ENCODE measurements at regions not wholly inside any gene's neighbourhood (a gene's known extent, or its start where the extent isn't known, plus 50 kb on each side); places are given as distances from the start of the nearest gene placed in this dataset.

DNA sequence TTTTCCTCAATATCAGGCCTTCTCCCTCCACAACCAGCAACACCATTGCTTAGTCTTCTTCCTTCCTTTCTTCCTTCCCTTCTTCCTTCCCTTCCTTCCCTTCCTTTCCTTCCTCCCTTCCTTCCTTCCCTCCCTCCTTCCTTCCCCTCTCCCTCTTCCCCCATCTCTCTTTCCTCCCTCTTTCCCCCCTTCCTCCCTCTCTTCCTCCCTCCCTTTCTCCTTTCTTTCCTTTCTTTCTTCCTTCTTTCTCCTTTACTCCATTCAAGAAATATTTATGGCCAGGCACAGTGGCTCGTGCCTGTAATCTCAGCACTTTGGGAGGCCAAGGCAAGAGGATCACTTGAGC, 66.4 kb upstream of the SIRPA start:
- in situ Hi-C loops (cut with HindIII; ENCODE audit: low pct_unique_long_range_greater_than_20kb, low sequenced_read_pairs), result no loop called here
- no peak for DNase-seq (ENCODE audit: low read depth, low spot score)

DNA sequence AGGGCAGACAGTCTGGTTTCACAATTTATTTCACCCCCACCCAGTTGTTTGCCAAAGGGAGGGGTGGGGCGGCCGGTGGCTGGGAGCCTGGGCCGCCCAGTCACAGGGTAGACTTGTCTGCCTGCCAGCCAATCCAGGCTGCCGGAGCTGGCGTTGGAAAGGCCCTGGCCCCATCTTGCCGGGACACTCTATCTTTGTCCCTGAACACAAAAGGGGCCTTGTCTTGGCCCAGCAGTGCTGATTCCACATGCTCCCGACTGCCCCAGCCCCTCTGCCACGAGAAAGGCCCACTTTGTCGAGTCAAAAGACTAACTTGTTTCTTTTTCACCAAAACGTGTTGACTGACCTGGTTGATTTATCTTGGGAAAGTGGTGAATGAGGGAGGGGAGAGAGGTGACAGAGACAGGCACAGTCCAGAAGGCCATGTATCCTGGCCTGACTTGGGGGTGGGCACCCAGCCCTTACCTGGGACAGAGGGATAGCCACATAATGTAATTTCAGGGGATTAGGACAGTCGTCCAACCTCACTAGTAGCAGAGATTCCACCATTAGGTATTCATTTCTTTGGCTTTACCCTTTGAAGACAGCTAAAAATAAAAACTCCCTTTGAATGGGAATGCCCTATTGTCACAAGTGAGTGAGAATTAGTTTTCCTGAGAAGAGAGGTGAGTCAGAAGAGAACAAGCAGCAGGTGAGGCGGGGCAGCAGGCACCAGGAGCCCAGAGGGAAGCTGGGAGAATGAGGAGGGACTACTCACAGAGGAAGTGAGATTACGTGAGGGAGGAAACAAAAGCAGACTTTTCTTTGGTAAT, 67.0 kb upstream of the SIRPA start:
- peak; percentile 100 for DNase-seq (ENCODE audit: low read depth, low spot score)
- in situ Hi-C loops (cut with HindIII; ENCODE audit: low pct_unique_long_range_greater_than_20kb, low sequenced_read_pairs), result no loop called here

- no peak for DNase-seq (ENCODE audit: low read depth, low spot score)
- in situ Hi-C loops (cut with HindIII; ENCODE audit: low pct_unique_long_range_greater_than_20kb, low sequenced_read_pairs), result no loop called here
These were observed 67.7 kb upstream of the SIRPA start for GRCh38 chr20:1827510-1827973.

- no peak for DNase-seq (ENCODE audit: low read depth, low spot score)
- in situ Hi-C loops (cut with HindIII; ENCODE audit: low pct_unique_long_range_greater_than_20kb, low sequenced_read_pairs), result no loop called here
These were observed 69.2 kb upstream of the SIRPA start for GRCh38 chr20:1825938-1826445.

GRCh38 chr20:1825507-1825906, 69.7 kb upstream of the SIRPA start:
- in situ Hi-C loops (cut with HindIII; ENCODE audit: low pct_unique_long_range_greater_than_20kb, low sequenced_read_pairs), result no loop called here
- no peak for DNase-seq (ENCODE audit: low read depth, low spot score)

DNA sequence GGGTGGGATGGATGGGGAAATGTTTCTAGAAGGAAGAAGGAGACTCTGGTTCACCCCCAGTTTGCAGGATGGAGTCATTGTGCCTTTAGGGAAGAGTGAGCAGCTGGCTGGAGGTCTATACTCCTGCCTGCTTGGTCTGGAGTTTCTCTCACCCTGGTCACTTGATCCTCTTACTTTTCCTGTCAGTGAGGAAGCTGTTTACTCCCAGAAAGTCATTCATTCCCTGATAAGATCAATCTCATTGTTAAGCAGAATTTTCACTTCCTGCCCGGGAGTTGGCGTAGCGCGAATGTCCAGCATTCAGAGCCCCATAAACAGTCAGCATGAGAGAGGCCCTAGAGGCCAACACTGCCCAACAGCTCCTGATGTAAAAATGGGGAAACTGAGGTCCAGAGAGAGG, 70.4 kb upstream of the SIRPA start:
- no peak for DNase-seq (ENCODE audit: low read depth, low spot score)
- in situ Hi-C loops (cut with HindIII; ENCODE audit: low pct_unique_long_range_greater_than_20kb, low sequenced_read_pairs), result no loop called here

- in situ Hi-C loops (cut with HindIII; ENCODE audit: low pct_unique_long_range_greater_than_20kb, low sequenced_read_pairs), result no loop called here
These were observed 71.0 kb upstream of the SIRPA start for GRCh38 chr20:1824181-1824580.

DNA sequence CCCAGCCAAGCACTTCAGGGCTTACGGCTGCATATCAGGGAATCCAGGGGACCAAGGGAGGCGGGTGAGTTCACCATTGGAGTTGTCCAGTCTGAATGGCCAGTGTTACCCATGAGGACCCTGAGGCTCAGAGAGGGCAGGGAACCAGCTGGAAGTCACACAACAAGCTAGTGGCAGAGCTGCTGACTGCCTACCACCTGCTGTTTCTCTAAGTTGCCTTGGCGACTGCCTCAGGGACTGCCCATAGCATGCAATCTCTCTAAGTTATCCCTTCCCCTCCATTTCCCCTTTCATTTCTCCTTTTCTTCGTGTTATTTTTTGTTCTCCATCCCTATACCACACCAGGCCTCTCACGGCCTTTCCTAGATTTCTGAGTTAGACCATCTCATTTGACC, 71.8 kb upstream of the SIRPA start:
- in situ Hi-C loops (cut with HindIII; ENCODE audit: low pct_unique_long_range_greater_than_20kb, low sequenced_read_pairs), result no loop called here
- DNase-seq (ENCODE audit: low read depth, low spot score), result no peak

More at GRCh38 chr20:1824181-1824580, 71.0 kb upstream of the SIRPA start:
- no peak for DNase-seq (ENCODE audit: low read depth, low spot score)

DNA sequence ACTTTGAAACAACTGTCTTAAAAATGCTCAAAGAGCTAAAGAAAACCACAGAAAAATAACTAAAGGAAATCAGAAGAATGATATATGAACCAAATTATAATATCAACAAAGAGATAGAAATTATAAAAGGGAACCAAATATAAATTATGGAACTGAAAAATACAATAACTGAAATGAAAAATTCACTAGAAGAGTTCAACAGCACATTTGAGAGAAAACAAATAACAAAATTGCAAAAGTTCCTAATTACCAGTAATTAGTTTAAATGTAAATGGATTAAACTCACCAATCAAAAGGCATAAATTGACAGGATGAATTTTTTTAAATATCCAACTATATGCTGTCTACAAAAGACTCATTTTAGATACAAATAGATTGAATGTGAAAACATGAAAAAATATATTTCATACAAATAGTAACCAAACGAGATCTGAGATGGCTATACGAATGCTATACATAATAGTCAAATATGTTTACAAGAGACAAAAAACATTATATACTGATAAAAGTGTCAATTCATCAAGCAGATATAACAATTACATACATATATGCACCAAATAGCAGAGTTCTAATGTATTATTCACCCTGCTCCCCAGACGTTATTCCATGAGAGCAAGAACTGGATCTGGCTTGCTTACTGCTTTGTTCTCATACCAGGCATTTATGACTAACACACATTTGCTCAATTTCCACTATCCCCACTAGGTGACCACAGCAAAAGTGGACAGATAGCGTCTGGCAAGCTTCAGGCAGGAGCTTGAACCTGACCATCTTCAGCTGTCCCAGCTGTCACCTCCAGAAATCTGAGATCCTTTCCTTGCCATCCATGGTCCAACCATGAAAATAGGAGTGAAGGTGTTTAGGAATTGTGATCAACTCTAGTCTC, 72.4 kb upstream of the SIRPA start:
- in situ Hi-C loops (cut with HindIII; ENCODE audit: low pct_unique_long_range_greater_than_20kb, low sequenced_read_pairs), result no loop called here
- DNase-seq (ENCODE audit: low read depth, low spot score), result no peak

GRCh38 chr20:1820138-1821079, 74.8 kb upstream of the SIRPA start:
- no peak for DNase-seq (ENCODE audit: low read depth, low spot score)
- in situ Hi-C loops (cut with HindIII; ENCODE audit: low pct_unique_long_range_greater_than_20kb, low sequenced_read_pairs), result no loop called here

DNA sequence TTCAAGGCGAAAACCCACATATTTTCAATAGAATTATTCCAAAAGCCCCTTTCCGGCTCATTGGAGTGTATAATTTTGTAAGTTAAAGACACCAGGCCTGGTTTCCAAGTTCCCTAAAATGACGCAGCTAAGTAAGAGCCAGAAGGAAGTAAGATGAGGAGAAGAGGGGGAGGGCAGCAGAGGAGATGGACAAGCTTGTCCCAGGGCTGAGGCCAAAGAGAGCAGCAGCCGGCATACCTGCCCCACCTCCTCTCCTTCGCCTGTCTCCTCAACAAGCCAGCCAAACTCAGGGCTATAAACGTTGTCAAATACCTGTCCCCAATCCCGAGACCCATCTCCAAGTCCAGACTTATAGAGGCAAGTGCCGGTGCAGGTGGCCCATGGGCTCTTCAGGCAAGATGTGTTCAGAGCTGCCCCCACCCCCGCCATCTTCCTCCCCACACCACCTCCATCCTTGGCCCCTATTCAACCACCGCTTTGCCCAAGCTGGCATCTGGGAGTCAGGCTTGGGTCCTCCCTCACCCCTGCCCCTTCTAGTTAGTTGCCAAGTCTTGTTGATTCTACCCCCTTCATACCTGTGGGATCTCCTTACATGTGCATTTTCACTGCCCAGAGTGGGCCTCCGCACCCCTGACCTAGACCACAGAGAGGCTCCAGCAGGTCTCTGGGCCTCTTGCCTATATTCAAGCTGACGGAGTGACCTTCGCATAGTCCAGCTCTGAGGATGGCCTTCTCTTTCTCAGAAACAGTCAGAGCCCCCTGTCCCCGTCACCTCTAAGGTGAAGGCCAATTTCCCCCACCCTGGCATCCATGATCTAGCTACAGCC, 75.7 kb upstream of the SIRPA start:
- in situ Hi-C loops (cut with HindIII; ENCODE audit: low pct_unique_long_range_greater_than_20kb, low sequenced_read_pairs), result no loop called here
- DNase-seq (ENCODE audit: low read depth, low spot score), result no peak

- DNase-seq (ENCODE audit: low read depth, low spot score), result no peak
- in situ Hi-C loops (cut with HindIII; ENCODE audit: low pct_unique_long_range_greater_than_20kb, low sequenced_read_pairs), result no loop called here
These were observed 76.3 kb upstream of the SIRPA start for GRCh38 chr20:1818895-1819294.

DNA sequence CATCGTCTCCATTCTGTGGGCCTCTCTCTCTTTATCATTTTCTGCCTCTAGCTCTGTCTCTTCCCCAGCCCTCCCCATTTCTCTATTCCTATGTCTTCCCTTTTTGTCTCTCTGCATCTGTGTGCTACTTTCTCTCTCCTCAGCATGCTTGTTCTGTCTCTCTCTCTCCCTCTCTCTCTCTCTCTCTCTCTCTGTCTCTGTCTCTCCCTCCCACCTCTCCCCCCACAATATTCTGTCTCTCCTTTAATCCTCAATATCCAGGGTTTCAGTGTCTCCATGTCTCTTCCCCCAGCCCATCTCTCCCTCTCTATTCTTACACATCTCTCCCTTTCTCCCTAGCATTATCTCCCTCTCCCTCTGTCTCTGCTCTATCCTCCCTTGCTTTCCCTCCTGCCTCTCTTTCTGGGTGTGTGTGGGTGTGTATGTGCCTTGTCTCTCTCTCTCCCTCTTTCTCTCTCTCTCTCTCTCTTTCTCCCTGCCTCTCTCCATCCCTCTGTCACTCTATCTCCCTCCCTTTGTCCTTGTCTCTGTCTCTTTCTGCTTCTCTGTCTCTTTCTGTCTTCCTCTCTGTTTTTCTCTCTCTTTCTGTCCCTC, 76.9 kb upstream of the SIRPA start:
- in situ Hi-C loops (cut with HindIII; ENCODE audit: low pct_unique_long_range_greater_than_20kb, low sequenced_read_pairs), result no loop called here

DNA sequence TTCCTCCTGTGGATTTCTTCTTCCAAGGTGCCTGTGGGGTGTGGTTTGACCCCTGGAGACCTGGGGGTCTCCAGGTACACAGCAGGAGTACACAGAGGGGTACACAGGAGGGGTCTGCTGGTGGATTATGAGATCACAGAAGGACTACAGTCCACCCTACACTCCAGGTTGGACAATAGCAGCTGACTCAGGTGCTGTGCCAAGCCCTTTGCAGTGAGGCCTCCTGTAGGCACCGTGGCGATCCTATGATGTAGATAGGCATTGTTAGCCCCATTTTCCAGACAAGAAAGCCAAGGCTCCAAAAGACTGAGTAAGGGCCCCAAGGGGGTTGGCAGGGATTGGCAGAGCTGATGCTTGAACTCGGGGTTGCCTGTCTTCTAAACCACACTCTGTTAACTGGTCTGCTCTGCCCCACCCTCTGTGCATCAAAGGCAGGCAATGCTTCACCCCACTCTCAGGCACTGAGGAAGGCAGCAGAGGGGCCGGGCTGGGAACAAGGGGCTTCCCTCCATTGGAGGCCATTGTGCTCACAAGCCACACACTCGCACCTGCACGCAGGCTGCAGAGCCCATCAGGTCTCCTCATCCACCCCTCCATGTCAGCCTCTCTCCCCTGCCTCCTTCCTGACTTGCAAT, 77.5 kb upstream of the SIRPA start:
- in situ Hi-C loops (cut with HindIII; ENCODE audit: low pct_unique_long_range_greater_than_20kb, low sequenced_read_pairs), result no loop called here

More for the DNA sequence above, 76.9 kb upstream of the SIRPA start:
- DNase-seq (ENCODE audit: low read depth, low spot score), result no peak

GRCh38 chr20:1816384-1817381, 78.5 kb upstream of the SIRPA start:
- DNase-seq (ENCODE audit: low read depth, low spot score), result no peak
- in situ Hi-C loops (cut with HindIII; ENCODE audit: low pct_unique_long_range_greater_than_20kb, low sequenced_read_pairs), result no loop called here

More for the DNA sequence above, 77.5 kb upstream of the SIRPA start:
- DNase-seq (ENCODE audit: low read depth, low spot score), result no peak

Measured in SK-MEL-5 (cell line).